ENCODE measurements at regions not wholly inside any gene's neighbourhood (a gene's known extent, or its start where the extent isn't known, plus 50 kb on each side); places are given as distances from the start of the nearest gene placed in this dataset.
"Not testable (repeated sequence)": the region's sequence is repeated elsewhere in the genome, so short reads cannot be mapped to it uniquely, and the experiment has no call there.

DNA sequence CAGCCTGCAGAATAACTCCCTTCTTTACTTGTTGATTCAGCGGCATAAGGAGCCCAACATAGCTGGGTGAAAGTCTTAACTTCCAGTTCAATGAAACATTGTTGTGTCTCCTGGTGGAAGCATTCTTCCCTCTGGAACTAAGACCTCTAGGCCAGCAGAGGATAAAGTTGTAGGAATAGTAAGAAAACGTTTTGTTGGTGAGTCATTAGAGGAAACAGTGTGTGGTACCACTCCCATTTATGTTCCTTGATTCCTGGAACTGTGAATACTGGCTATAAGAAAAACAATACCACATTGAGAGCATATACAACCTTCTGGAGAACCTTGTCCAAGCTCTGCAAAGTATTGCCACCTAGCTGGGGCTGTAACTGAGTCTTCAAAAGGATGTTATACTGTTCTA lies 737.4 kb upstream of the ZP4 start:
- DNase-seq: no peak

DNA sequence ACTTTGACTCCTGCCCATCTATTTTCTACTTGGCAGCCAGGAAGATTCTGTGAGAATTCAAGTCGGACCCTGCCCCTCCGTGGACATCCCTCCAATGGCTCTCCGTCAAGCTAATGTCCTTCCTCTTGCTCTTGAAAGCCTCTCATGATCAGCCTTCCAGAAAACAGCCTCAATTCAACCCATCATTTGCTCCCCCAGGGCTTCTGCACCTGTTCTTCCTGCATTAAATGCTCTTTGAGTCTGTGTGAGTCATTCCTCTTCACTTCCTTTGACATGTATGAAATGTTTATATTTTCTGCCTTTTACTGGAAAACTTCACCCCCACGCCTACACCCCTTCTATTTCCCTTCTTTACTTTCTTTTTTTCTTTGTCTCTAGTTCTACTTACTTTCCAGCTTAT lies 734.1 kb upstream of the ZP4 start:
- no peak for DNase-seq

DNA sequence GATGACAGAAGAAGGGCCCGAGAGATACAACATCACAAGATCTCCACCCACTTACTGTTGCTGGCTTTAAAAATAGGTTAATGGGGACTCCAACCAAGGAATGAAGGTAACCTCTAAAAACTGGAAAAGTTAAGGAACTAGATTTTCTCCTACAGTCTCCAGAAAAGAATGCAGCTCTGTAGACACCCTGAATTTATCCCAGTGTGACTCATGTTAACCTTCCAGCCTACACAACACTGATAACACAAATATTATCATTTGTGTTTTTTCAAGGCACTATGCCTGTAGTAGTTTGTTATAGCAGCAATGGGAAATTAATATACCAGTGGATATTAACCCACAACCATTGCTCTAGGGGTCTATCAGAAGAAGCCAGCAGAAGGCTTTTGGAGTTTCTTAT lies 730.7 kb upstream of the ZP4 start:
- DNase-seq: no peak

DNA sequence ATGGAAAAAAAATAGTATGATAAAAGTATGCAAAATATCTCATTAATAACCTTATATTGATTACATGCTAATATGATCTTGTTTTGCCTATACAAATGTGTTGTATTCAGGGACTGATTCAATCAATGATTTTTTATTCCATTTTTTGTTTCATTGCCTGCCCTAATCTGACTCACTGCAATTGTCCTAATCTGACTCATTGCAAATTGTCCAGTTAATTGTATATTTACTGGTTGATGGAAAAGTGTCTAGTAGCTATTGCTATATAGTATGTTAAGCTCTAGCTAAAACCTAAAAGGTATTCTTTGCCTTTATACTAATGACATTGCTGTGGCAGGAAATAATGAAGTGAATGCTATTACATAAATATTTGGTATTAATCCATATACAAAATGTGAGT lies 728.9 kb upstream of the ZP4 start:
- DNase-seq: no peak

DNA sequence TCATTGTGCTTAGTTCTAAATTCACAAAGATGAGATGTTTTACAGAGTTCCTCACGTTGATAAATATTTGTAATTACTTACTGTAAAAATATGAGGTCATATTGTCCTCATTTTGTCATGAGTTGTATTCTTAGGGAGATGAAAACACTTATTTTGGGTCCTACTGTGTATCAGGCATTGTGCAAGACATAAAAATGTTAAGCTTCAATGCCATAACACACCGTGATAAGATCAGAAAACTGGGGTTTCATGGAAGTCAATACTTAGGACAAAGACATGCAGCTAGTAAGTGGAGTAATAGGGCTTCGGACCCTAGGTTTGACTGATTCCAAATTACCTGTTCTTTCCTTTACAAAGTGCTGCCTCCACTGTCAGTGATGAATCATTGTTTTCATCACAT lies 720.7 kb upstream of the ZP4 start:
- DNase-seq: no peak

DNA sequence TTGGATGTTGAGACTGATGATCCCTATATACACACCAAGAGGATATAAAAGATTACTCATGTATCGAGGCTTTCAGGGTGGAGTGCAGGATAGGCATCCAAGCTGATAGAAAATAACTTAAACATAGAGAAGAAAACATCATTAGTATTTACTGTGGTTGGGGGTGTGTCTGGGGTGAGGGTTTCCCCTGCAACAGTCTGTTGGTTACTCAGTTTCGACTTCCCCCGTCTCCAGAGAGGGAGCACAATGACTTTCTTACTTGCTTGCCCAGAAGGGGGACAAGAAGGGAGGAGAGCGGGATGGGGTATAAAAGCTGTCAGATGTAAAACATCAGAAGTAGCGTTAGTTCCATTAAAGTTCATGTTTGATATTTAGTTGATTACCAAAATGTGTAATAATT lies 717.4 kb upstream of the ZP4 start:
- no peak for DNase-seq

DNA sequence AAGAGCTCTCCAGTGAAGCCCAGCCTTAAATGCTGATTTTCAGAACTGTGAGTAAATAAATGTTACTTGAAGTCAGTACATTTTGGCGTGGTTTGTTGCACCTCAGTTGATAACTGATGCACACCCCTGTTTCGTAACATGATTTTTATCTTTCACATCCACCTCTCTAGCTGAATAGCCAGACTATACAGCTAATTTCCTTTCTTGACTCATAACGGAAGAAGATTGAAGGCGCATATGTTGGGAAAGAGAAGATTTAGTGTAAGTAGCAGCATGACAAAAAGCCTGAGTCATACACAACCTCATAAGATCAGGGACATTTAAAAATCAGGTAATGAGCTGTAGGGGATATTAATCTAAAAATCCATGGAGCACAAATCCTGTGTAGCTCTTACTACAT lies 716.2 kb upstream of the ZP4 start:
- DNase-seq: no peak

DNA sequence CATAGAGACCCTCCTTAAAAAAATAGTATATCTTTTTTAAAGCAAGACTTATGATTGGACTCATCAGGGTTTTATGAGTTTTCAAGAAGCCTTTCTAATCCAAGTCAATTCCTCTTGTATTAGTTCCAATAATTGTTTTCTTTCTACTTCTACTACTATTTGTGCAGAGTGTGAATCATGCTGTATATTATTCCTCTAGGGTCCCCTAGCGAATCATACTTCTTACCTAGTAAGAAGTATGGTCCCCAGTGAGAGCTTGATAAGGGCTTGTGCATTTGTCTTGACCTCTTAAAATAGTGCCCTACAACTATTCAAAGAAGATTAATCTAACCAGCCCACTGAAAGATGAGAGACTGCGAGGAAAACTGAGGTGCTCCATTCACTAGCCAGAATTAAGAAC lies 715.7 kb upstream of the ZP4 start:
- DNase-seq: no peak

DNA sequence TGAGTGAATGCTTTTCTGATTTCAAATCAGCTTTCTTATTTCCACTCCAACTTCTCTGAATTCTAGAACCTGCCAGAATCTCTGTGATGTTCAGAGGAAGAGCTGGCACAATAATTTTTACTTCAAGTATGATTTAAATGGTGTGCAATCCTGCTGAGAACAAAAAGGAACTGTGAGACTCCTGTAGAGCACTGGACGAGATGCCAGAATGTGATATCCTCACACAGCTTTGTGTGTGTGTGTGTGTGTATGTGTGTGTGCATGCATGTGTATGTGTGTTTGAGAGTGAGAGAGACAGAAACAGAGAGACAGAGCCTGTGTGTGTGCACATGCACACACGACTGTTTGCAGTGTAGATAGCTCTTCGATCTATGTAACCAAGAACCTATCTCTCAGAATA lies 713.6 kb upstream of the ZP4 start:
- no peak for DNase-seq

DNA sequence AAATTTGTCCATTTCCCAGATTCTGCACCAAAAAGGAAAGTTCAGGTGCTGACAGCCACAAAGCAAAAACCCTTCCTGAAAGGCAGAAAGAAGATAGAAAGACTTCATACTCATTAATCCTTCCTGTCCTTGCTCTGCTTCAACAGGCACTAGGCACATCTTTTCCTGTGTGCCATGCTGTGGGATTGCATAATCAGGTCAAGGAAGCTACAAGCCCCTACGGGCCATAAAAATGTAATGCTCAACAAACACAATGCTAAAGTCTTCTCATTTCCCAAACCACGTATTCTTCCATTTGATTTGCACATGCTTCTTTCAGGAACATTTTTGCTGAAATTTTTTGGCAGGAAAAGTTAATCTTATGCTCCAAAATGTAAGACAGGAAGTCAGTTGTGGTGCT lies 710.9 kb upstream of the ZP4 start:
- DNase-seq: not testable (repeated sequence)

DNA sequence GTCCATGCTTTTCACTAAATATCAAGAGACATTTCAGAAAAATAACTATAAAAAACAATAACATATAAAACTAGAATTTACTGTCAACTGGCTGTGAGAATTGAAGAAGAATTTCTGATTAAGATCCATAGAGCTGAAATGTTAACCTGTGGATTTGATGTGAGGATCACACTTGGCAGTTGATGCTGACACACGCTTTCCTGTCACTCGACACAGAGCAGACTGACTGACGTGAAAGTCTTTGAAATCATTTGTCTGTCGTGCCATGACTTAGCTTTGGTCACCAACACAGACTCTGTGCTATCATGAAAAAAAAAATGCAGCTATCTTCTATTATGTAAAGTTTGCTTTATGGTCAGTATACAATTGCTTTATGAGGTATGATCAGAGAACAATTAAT lies 706.0 kb upstream of the ZP4 start:
- no peak for DNase-seq

DNA sequence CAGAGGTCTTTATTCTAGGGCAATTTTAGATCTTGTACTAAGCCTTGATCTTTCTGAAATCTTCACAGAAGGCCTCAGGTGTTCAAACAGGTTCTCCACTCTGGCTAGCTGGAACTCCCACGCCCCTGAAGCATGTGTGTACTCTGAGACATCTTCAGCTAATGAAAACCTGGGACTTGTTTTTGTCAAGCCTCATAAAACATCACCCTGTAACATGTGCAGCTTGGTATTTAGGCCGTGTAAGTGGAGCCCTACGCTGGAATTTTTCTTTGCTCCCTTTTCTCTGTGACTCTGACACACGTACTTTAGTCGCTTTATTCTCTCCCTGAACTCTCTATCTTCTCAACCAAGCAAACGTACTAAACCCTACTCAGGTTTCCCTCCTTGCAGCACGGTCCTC lies 701.9 kb upstream of the ZP4 start:
- DNase-seq: no peak

DNA sequence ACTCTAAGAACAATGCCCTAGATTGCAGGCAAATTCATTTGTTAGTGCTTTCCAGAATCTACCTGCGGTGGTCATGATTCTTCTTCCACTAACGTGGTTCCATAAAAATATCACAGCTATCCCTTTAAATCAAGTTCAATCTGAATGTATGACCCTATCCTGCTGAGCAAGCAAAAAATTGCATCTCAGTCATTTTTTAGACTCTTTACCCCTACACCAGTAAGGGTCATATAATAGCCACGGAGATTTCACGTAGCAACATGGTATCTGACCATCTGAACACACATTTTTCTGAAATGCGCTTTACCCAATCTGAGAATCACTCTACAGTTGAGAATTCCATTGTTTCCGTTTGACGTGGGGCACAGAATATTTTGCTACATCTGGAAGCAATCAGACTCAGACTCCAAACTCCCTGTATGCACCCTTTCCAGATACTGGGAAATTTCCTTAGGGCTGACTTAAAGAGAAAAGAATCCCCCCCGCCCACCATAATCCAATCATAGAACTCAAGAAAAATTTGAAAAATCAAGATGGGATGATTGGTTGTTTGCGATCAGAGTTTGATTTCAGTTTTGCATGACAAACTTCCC lies 699.2 kb upstream of the ZP4 start:
- DNase-seq: no peak

DNA sequence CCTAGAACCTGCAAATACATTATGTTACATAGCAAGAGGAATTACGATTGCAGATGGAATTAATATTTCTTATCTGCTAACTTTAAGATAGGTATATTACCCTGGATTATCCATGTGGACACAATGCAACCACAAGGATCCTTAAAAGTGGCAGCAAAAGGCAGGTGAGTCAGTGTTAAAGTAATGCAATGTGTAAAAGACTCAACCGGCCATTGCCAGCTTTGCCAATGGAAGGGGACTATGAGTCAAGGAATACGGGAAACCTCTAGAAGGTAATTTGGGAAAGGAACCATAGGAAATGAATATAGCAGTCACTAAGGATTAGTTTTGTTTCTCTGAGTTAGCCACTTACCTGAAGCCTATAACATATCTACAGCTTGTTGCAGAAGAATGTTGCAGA lies 692.1 kb upstream of the ZP4 start:
- no peak for DNase-seq

DNA sequence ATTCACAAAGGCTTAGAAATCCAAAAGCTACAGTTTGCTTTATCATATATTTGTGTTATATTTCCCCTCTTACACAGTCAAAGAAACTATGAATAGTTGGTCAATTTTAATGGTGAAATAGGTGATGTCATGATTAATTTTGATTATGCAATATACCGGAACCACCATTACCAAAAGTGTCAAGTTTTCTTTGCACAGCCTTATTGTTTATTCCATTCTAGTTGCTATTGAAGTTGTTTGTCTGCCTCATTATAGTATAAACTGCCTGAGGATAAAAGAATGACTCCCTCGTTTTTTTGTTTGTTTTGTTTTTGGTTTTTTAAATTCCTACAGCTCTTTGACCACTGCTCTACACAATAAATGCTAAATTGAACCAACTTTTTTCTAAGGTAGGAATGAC lies 690.6 kb upstream of the ZP4 start:
- DNase-seq: no peak

DNA sequence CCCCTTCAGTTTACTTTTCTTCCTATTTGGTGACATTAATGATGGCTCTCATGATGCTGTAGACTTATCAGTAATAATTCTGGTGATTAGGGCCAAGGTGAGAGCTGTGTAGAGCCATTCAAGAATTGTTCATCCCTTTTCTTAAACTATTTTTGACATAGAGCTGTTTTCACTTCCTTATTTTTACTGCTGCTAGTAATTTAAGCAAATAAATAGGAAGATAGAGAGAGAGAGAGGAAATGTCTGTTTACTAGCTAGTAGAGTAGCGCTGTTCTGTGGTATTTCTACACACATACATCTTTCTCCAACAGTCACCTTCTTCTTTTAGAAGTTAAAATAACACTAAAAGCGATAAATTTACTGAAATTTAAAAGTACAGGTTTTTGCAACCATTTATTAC lies 678.0 kb upstream of the ZP4 start:
- no peak for DNase-seq

DNA sequence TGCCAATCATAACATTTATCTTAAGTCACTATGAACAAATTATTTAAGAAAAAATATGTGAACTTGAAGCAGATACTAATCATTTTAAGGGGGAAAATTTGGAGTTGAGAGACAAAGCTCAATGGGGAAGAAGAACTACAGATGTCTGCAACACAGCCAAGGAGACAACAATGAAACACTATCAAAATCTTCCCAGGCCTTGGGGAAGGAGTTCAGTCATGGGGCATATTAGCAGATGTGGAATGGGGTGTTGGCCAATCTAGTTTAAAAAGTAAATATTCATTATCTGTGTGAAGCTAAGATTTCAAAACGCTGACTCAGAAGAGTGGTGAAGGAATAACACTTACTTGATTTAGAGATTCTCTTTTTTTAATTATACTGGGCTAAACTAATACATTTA lies 671.6 kb upstream of the ZP4 start:
- DNase-seq: no peak

DNA sequence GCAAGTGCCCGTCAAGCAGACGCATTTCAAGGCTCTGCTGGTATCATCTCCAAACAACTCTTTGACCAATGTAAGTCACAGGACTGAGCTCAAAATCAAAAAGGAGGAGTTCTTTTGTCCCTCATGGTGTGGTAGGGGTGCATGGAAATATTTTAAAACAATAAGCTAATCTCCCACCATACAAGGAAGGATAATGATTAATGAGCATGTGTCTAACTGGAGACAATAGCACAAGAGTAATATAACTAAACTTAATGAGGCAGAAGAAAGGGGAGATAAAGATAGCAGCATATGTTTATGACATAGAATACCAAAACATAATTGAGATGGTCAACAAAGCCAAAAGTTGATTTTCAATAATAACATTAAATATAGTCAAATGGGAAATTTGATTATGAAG lies 668.0 kb upstream of the ZP4 start:
- no peak for DNase-seq

DNA sequence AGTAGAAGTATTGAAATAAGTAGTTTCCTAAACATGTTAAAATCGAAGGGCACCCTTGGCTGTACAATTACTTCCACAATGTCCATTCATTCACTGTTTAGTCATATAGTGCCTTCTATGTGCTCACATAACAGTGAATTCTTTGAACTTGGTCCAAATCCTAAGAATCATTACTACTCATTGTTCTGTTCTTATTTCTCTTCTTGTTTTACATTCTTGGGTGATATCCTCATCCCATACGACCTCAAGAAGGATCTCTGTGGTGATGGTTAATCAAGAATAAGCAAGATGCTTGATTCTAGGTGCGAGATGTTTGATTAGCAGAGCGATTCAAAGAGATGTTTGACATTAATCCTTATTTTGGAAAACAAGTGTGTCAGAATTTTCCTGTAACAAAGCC lies 667.4 kb upstream of the ZP4 start:
- no peak for DNase-seq

DNA sequence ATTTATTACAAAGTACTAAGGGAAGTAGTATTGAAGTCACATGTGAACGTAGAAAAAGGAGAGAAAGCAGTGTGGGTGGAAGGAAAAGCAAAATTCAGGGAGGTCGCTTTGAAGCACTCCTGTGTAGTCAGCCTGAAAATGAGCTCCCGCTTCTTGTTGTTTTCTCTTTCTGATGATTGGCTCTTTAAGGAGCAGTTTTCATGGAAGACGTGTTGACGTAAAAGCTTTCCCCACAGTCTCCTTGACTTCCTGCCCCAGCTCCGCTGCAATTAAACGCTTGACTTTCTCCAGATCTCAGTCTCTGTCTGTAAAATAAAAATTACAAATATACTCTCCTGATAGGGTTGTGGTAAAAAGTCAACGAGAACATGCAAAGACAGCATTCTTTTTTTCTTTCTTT lies 661.5 kb upstream of the ZP4 start:
- DNase-seq: no peak

DNA sequence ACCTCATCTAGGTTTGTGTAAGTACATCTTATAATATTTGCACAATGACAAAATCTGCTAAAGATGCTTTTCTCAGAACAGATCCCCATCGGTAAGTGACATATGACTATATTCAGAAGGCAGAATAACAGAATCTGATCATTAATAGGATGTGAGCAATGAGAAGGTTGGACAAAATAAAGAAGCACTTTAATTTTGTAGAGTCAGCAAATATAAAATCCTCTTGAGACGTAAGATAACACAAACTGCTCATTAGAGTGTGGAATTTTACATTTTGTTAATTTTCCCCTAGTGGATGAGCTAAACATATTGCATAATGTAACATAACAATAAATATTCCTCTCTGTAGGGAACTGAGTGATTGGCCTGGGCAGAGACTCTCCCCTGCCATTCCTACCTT lies 658.4 kb upstream of the ZP4 start:
- DNase-seq: no peak

DNA sequence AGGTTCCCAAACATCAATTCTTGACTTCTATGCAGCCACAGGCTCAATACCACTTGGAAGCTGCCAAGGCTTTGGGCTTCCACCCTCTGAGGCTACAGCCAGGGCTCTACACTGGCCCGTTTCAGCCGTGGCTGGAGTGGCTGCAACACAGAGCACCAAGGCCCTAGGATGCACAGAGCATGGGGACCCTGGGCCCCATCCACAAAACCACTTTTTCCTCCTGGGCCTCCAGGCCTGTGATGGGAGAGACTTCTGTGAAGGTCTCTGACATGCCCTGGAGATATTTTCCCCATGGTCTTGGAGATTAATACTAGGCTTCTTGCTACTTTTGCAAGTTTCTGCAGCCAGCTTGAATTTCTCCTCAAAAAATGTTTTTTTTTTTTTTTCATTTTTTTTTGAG lies 655.4 kb upstream of the ZP4 start:
- no peak for DNase-seq

DNA sequence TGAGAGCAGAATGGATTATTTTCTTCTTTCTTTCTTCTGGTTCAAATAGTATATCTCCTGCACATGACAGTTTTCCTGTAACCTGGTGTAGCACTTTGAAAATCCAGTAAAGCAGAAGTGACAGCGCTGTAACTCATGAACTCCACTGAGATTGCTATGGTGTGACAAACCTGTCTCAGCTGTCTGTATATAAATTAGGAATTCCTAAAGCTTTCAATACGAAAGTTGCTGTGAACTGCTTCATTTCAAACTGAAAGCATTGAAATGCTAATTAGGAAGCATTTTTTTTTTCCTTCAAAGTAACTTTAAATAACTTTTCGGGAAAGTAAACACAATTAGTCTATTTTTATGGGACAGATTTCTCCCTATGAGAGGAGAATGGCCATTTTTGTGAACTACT lies 646.9 kb upstream of the ZP4 start:
- no peak for DNase-seq

DNA sequence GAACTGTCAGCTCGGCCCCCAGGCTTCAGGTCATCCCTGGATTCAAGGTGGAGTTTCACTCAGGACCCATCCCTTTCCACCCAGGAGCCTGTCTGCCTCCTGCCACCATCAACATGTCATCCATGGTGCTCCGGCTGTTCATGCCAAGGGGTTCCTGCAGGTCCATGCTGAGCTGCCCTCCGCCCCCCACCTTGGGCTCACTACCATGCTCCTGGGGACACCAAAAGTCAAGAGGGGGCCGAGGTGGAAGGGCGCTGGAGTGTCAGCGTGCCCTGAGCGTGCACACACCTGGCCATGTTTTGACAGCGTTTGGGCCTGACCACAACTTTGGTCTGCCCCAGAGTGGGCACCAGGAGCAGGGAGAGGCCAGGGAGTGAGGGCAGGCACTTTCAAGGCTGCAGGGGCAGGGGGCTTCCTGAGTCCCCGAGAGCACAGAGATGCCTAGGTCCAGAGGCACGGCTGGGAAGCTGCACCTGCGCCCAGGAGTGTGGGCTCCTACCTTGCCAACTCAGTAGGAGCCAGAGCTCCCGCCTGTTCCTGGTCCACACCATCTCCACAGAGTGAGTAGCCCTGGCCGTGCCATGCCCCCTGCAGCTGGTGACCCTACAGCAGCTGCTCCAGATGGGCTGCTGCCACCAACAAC lies 639.6 kb upstream of the ZP4 start:
- no peak for DNase-seq

DNA sequence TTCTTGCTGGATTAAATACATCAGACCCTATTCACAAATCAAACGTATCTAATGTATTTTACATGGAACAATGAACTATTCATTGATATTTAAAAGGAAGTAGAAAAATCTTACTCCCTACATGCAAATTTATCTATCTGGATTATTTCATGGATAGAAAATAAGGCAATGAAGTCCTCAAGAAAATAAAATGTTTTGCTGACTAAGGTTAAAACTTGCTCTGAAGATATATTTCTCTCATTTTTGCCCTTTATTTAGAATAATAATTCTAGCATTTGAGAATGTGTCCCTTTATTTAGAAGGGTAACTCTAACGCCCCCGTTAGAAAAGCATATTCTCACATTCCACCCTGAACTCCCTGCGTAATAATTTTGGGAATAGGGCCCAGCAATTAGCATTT lies 627.0 kb upstream of the ZP4 start:
- DNase-seq: no peak

DNA sequence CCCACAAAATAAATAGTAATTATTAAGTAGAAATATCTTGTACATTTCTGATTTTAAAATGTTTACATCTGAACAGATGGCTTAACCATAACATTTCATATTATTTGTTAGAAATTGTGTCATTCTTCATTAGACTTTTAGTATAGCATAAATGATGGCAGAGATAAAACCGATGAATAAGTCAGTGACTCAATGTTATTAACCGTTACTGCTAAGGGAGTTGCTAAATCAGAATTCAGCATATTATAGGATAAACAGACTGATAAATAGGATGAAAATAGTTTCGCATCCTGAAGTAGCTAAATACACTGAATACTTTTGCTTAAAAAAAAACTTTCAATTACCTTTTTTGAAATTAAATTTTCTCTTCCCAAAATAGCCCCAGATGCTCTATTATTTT lies 610.6 kb upstream of the ZP4 start:
- DNase-seq: no peak
